Smooth muscle cell (in vitro differentiated cells): ENCODE measurements at regions not wholly inside any gene's neighbourhood (a gene's known extent, or its start where the extent isn't known, plus 50 kb on each side); places are given as distances from the start of the nearest gene placed in this dataset.

Experiments used
- DNase-seq: peaks from one replicate; lab custom pipeline; 2025; ENCODE audit not compliant: unreplicated experiment; lab: John Stamatoyannopoulos, UW
- H2AFZ ChIP-seq: fragments of 200-600 bp; sonication (generic); 2 replicates; pipeline ENCODE4 v1.6.0; 2016; ENCODE audit warnings: antibody characterized with exemption, low read depth, mild to moderate bottlenecking
- H3F3A ChIP-seq: fragments of 200-600 bp; sonication (generic); 2 replicates; pipeline ENCODE4 v1.6.0; 2017; ENCODE audit warnings: antibody characterized with exemption, low read depth
- H3K27ac ChIP-seq: fragments of 200-600 bp; sonication (generic); 2 replicates; pipeline ENCODE4 v1.5.1; 2016; ENCODE audit warnings: low read depth, mild to moderate bottlenecking
- H3K27me3 ChIP-seq: fragments of 200-600 bp; sonication (generic); 2 replicates; pipeline ENCODE4 v1.6.1; 2016; ENCODE audit warnings: low read depth, mild to moderate bottlenecking
- H3K36me3 ChIP-seq: fragments of 200-600 bp; sonication (generic); 2 replicates; pipeline ENCODE4 v1.5.1; 2016; ENCODE audit warnings: low read depth
- H3K4me1 ChIP-seq: fragments of 200-600 bp; sonication (generic); 2 replicates; pipeline ENCODE4 v1.5.1; 2016; ENCODE audit warnings: low read depth
- H3K4me2 ChIP-seq: fragments of 200-600 bp; sonication (generic); 2 replicates; pipeline ENCODE4 v1.6.0; 2016; ENCODE audit warnings: mild to moderate bottlenecking
- H3K4me3 ChIP-seq: fragments of 200-600 bp; sonication (generic); 2 replicates; pipeline ENCODE4 v1.5.1; 2016; ENCODE audit warnings: mild to moderate bottlenecking
- H3K79me2 ChIP-seq: fragments of 200-600 bp; sonication (generic); 2 replicates; pipeline ENCODE4 v1.6.0; 2016; ENCODE audit warnings: low read depth, mild to moderate bottlenecking
- H3K9ac ChIP-seq: fragments of 200-600 bp; sonication (generic); 2 replicates; pipeline ENCODE4 v1.6.0; 2016; ENCODE audit warnings: low read depth
- H3K9me3 ChIP-seq: fragments of 200-600 bp; sonication (generic); replicated peaks from 2 replicates; pipeline ENCODE4 v1.5.1; 2016; ENCODE audit warnings: low read depth
- H4K20me1 ChIP-seq: fragments of 200-600 bp; sonication (generic); 2 replicates; pipeline ENCODE4 v1.6.0; 2016; ENCODE audit warnings: low read depth
- WGBS: methylation state at CpG from one replicate; pipeline ENCODE4 v1.1.7; 2016; ENCODE audit warnings: low lambda C conversion rate; 5-methylcytosine and 5-hydroxymethylcytosine counted together
- TF ChIP-seq, protein P1 (sequence below): fragments of 200-600 bp; sonication (generic); IDR thresholded peaks from 2 replicates; pipeline ENCODE4 v1.5.1; 2017; ENCODE audit warnings: borderline replicate concordance, mild to moderate bottlenecking, antibody characterized with exemption; ENCODE audit not compliant: insufficient read depth, poor library complexity, severe bottlenecking

- Histone ChIP-seq H4K20me1 (no peaks in the 10 kb centered on the region), H3K36me3 (no peaks in the 10 kb centered on the region), H3K27ac (no peak overlapping the region), H3K4me3 (no peak overlapping the region), H3K9ac (no peak overlapping the region), H3F3A (no peaks in the 10 kb centered on the region), H3K4me1 (no peaks in the 10 kb centered on the region), H3K4me2 (no peak overlapping the region), H3K79me2 (no peaks in the 10 kb centered on the region), H3K27me3 (no peaks in the 10 kb centered on the region), H3K9me3 (no peaks in the 10 kb centered on the region), H2AFZ (no peak overlapping the region)
- DNase-seq: no peak
- 97% methylated on average over 25 of the region's 25 CpGs for WGBS
- TF ChIP-seq, protein P1, sequence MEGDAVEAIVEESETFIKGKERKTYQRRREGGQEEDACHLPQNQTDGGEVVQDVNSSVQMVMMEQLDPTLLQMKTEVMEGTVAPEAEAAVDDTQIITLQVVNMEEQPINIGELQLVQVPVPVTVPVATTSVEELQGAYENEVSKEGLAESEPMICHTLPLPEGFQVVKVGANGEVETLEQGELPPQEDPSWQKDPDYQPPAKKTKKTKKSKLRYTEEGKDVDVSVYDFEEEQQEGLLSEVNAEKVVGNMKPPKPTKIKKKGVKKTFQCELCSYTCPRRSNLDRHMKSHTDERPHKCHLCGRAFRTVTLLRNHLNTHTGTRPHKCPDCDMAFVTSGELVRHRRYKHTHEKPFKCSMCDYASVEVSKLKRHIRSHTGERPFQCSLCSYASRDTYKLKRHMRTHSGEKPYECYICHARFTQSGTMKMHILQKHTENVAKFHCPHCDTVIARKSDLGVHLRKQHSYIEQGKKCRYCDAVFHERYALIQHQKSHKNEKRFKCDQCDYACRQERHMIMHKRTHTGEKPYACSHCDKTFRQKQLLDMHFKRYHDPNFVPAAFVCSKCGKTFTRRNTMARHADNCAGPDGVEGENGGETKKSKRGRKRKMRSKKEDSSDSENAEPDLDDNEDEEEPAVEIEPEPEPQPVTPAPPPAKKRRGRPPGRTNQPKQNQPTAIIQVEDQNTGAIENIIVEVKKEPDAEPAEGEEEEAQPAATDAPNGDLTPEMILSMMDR: no peak
Measured at GRCh38 chr6:4188801-4189200, 53.4 kb upstream of the ECI2 start.

GRCh38 chr6:4187480-4187879 lies 52.1 kb upstream of the ECI2 start:
- no peak overlapping the region for H3K4me2 ChIP-seq
- TF ChIP-seq, protein P1: no peak
- H3F3A ChIP-seq: no peaks in the 10 kb centered on the region
- H3K4me1 ChIP-seq: no peaks in the 10 kb centered on the region
- H3K9ac ChIP-seq: no peak overlapping the region
- no peak for DNase-seq
- no peak overlapping the region for H2AFZ ChIP-seq
- no peaks in the 10 kb centered on the region for H3K27me3 ChIP-seq
- H3K4me3 ChIP-seq: no peak overlapping the region
- H3K36me3 ChIP-seq: no peaks in the 10 kb centered on the region
- no peak overlapping the region for H3K27ac ChIP-seq
- WGBS: 79% methylated on average over 2 of the region's 2 CpGs
- H3K9me3 ChIP-seq: no peaks in the 10 kb centered on the region
- H3K79me2 ChIP-seq: no peaks in the 10 kb centered on the region
- H4K20me1 ChIP-seq: no peaks in the 10 kb centered on the region

- no peaks in the 10 kb centered on the region for H3K36me3 ChIP-seq
- no peak for DNase-seq
- H3F3A ChIP-seq: no peaks in the 10 kb centered on the region
- no peaks in the 10 kb centered on the region for H4K20me1 ChIP-seq
- no peaks in the 10 kb centered on the region for H3K79me2 ChIP-seq
- H3K27ac ChIP-seq: no peak overlapping the region
- 98% methylated on average over 4 of the region's 4 CpGs for WGBS
- H3K4me1 ChIP-seq: no peaks in the 10 kb centered on the region
- no peak overlapping the region for H2AFZ ChIP-seq
- no peak overlapping the region for H3K9ac ChIP-seq
- TF ChIP-seq, protein P1: no peak
- H3K27me3 ChIP-seq: no peaks in the 10 kb centered on the region
- H3K4me2 ChIP-seq: no peak overlapping the region
- H3K9me3 ChIP-seq: no peaks in the 10 kb centered on the region
- no peak overlapping the region for H3K4me3 ChIP-seq
Measured at GRCh38 chr6:4186385-4186784, 51.0 kb upstream of the ECI2 start.

- DNase-seq: no peak
- H3K4me2 ChIP-seq: no peak overlapping the region
- H3K4me3 ChIP-seq: no peak overlapping the region
- no peak overlapping the region for H3K9ac ChIP-seq
- no peaks in the 10 kb centered on the region for H3K27me3 ChIP-seq
- H3K9me3 ChIP-seq: no peaks in the 10 kb centered on the region
- no peaks in the 10 kb centered on the region for H3F3A ChIP-seq
- no peaks in the 10 kb centered on the region for H3K79me2 ChIP-seq
- H4K20me1 ChIP-seq: no peaks in the 10 kb centered on the region
- H3K36me3 ChIP-seq: no peaks in the 10 kb centered on the region
- no peaks in the 10 kb centered on the region for H3K4me1 ChIP-seq
- no peak overlapping the region for H3K27ac ChIP-seq
- TF ChIP-seq, protein P1: no peak
- no peak overlapping the region for H2AFZ ChIP-seq
- 94% methylated on average over 2 of the region's 2 CpGs for WGBS
Measured at GRCh38 chr6:4185846-4186245, 50.5 kb upstream of the ECI2 start.
